ENCODE measurements at regions not wholly inside any gene's neighbourhood (a gene's known extent, or its start where the extent isn't known, plus 50 kb on each side); places are given as distances from the start of the nearest gene placed in this dataset.

GRCh38 chr6:158255275-158255988 is 56.8 kb upstream of the TULP4 start:
- intact Hi-C loops (cut with micrococcal nuclease): no loop called here
- no peaks in the 10 kb centered on the region for H3K4me1 ChIP-seq (ENCODE audit: control insufficient read depth in 1 of 2, insufficient read depth in 2 of 2, low read length in 2 of 2)
- ChIA-PET CTCF (no interaction called here), POLR2A (no interaction called here), RAD21 (ENCODE audit: low non-redundant PET in 1 of 2, low total read pairs in 2 of 2, uncharacterized antibody in 2 of 2, unreplicated experiment in 2 of 2) (no interaction called here)
- peaks cover 86% of the 10 kb centered on the region for H3K79me2 ChIP-seq (ENCODE audit: insufficient read depth, low read length)
- no peak overlapping the region for H3K4me3 ChIP-seq (replicated peaks in 1 of 2; ENCODE audit: low read depth in 1 of 2, low read length in 2 of 2)
- H3K27me3 ChIP-seq (ENCODE audit: insufficient read depth, low read length): no peaks in the 10 kb centered on the region
- no peak overlapping the region for H2AFZ ChIP-seq (ENCODE audit: low read depth, low read length, poor library complexity, severe bottlenecking)
- H3K27ac ChIP-seq (ENCODE audit: low read depth, low read length): no peak overlapping the region
- DNase-seq (ENCODE audit: low read depth, low spot score) (no peak), ATAC-seq (no peak)
- no peak overlapping the region for H3K9ac ChIP-seq (ENCODE audit: low read length)
- no TSS peak for BruUV-seq (replicated peaks)
- H4K20me1 ChIP-seq (ENCODE audit: insufficient read depth): no peaks in the 10 kb centered on the region
- no peaks in the 10 kb centered on the region for H3K36me3 ChIP-seq (ENCODE audit: control insufficient read depth in 1 of 2, insufficient read depth in 2 of 2, low read length in 2 of 2)
- no peaks in the 10 kb centered on the region for H3K9me3 ChIP-seq (ENCODE audit: control insufficient read depth in 1 of 2, insufficient read depth in 1 of 2, low read depth in 1 of 2, low read length in 2 of 2)
- no peaks in the 10 kb centered on the region for H3K9me2 ChIP-seq (ENCODE audit: insufficient read depth)
- TF ChIP-seq FOSL1 (IDR thresholded peaks at IDR 0.05; ENCODE audit: low read depth): no peak
- no peak for TF ChIP-seq CTCF (IDR thresholded peaks at IDR 0.05 in 2 of 3, conservative IDR thresholded peaks at IDR 0.05 in 1 of 3; ENCODE audit: borderline replicate concordance in 1 of 3, insufficient read depth in 1 of 3, low read depth in 2 of 3, low read length in 2 of 3)
- TF ChIP-seq CBX3 (IDR thresholded peaks at IDR 0.05; ENCODE audit: low read depth): no peak
- no peak for TF ChIP-seq JUND (IDR thresholded peaks at IDR 0.05)
- TF ChIP-seq EGR1 (IDR thresholded peaks at IDR 0.05; ENCODE audit: low read depth): no peak
- no peak for TF ChIP-seq POLR2A (IDR thresholded peaks at IDR 0.05; ENCODE audit: borderline replicate concordance, extremely low read depth, insufficient read depth, insufficient read length)
- no peak for TF ChIP-seq ATF3 (IDR thresholded peaks at IDR 0.05)
- no peak for TF ChIP-seq EZH2phosphoT487 (IDR thresholded peaks at IDR 0.05; ENCODE audit: borderline replicate concordance)
- TF ChIP-seq POLR2AphosphoS5 (IDR thresholded peaks at IDR 0.05; ENCODE audit: low read depth, low read length): no peak
- no peak for TF ChIP-seq TCF7L2 (IDR thresholded peaks at IDR 0.05; ENCODE audit: borderline replicate concordance, extremely low read depth, insufficient read depth, insufficient read length)
- TF ChIP-seq SRF (IDR thresholded peaks at IDR 0.05; ENCODE audit: low read depth): no peak
- no peak for TF ChIP-seq ZNF274 (IDR thresholded peaks at IDR 0.05; ENCODE audit: low read depth, low read length)
- no peak for TF ChIP-seq MAX (IDR thresholded peaks at IDR 0.05)
- TF ChIP-seq CEBPB (IDR thresholded peaks at IDR 0.05; ENCODE audit: low read depth): no peak
- no peak for TF ChIP-seq SIN3A (IDR thresholded peaks at IDR 0.05; ENCODE audit: low read depth)
- TF ChIP-seq YY1 (IDR thresholded peaks at IDR 0.05; ENCODE audit: extremely low read depth, insufficient replicate concordance, low read depth, low read length): no peak
- no peak for TF ChIP-seq RAD21 (IDR thresholded peaks at IDR 0.05; ENCODE audit: low read depth)
- TF ChIP-seq ZBTB33 (IDR thresholded peaks at IDR 0.05; ENCODE audit: extremely low read depth, insufficient replicate concordance, low read length): no peak
- no peak for TF ChIP-seq SP1 (IDR thresholded peaks at IDR 0.05; ENCODE audit: low read depth)
- TF ChIP-seq ZFX (IDR thresholded peaks at IDR 0.05): no peak
- no peak overlapping the region for H3K4me2 ChIP-seq (ENCODE audit: low read length)

Data from HCT116 (cell line).